ENCODE measurements at regions not wholly inside any gene's neighbourhood (a gene's known extent, or its start where the extent isn't known, plus 50 kb on each side); places are given as distances from the start of the nearest gene placed in this dataset.

GRCh38 chr9:72415948-72416347 is 50.9 kb upstream of the ZFAND5 start:
- Mint-ChIP-seq H3K9me3 (peaks cover 1% of the 10 kb centered on the region), H3K4me1 (no peaks in the 10 kb centered on the region), H3K36me3 (ENCODE audit: low read depth) (no peaks in the 10 kb centered on the region), H3K4me3 (no peak overlapping the region), H3K27me3 (ENCODE audit: insufficient read depth) (no peaks in the 10 kb centered on the region), H3K27ac (no peak overlapping the region)
- H3K36me3 ChIP-seq (ENCODE audit: control insufficient read depth, insufficient read depth, low read length) = no peaks in the 10 kb centered on the region
- WGBS, 2 experiments (ENCODE audit: insufficient coverage in 1 of 2, insufficient read length in 1 of 2) = 94 to 96% methylated on average over 2 of the region's 2 CpGs
- no peak overlapping the region for H3K27ac ChIP-seq (ENCODE audit: low read depth, low read length)
- TF ChIP-seq CTCF (conservative IDR thresholded peaks at IDR 0.05) = no peak
- no peaks in the 10 kb centered on the region for H3K27me3 ChIP-seq (ENCODE audit: control insufficient read depth, insufficient read depth, low read length, poor library complexity, severe bottlenecking)
- H3K4me1 ChIP-seq (ENCODE audit: control insufficient read depth, insufficient read depth, low read length) = no peaks in the 10 kb centered on the region
- H3K4me3 ChIP-seq (ENCODE audit: low read length) = no peak overlapping the region
- no peak overlapping the region for H3K9ac ChIP-seq (ENCODE audit: extremely low read depth, low read length, poor library complexity, severe bottlenecking)
- H3K9me3 ChIP-seq (ENCODE audit: control insufficient read depth, low read length) = no peaks in the 10 kb centered on the region
- DNase-seq = no peak

- H3K4me3 Mint-ChIP-seq = no peak overlapping the region
- no peaks in the 10 kb centered on the region for H3K27me3 Mint-ChIP-seq (ENCODE audit: insufficient read depth)
- Histone ChIP-seq H3K27me3 (ENCODE audit: control insufficient read depth, insufficient read depth, low read length, poor library complexity, severe bottlenecking) (no peaks in the 10 kb centered on the region), H3K27ac (ENCODE audit: low read depth, low read length) (no peak overlapping the region), H3K9me3 (ENCODE audit: control insufficient read depth, low read length) (no peaks in the 10 kb centered on the region), H3K4me3 (ENCODE audit: low read length) (no peak overlapping the region), H3K36me3 (ENCODE audit: control insufficient read depth, insufficient read depth, low read length) (no peaks in the 10 kb centered on the region), H3K4me1 (ENCODE audit: control insufficient read depth, insufficient read depth, low read length) (no peaks in the 10 kb centered on the region), H3K9ac (ENCODE audit: extremely low read depth, low read length, poor library complexity, severe bottlenecking) (no peak overlapping the region)
- H3K36me3 Mint-ChIP-seq (ENCODE audit: low read depth) = no peaks in the 10 kb centered on the region
- H3K4me1 Mint-ChIP-seq = no peaks in the 10 kb centered on the region
- no peak for TF ChIP-seq CTCF (conservative IDR thresholded peaks at IDR 0.05)
- no peak overlapping the region for H3K27ac Mint-ChIP-seq
- peaks cover 1% of the 10 kb centered on the region for H3K9me3 Mint-ChIP-seq
- DNase-seq = no peak
Observed at GRCh38 chr9:72415163-72415562, 50.2 kb upstream of the ZFAND5 start.

All from endodermal cell (in vitro differentiated cells).